Peyer's patch (tissue), 4 donors: ENCODE measurements at regions not wholly inside any gene's neighbourhood (a gene's known extent, or its start where the extent isn't known, plus 50 kb on each side); places are given as distances from the start of the nearest gene placed in this dataset.
"Not testable (repeated sequence)": the region's sequence is repeated elsewhere in the genome, so short reads cannot be mapped to it uniquely, and the experiment has no call there.

Experiments
- DNase-seq, 3 donors: peaks; one replicate each; pipeline ENCODE4 v3.0.0-alpha.2; 2017 to 2019
- H3K27ac ChIP-seq, 4 donors: fragments of 200-600 bp; sonication (generic); one replicate each; pipeline ENCODE4 v1.5.1; 2016 to 2019
- H3K27me3 ChIP-seq, 2 donors: fragments of 200-600 bp; sonication (generic); one replicate each; pipeline ENCODE4 v1.5.1; 2019
- H3K36me3 ChIP-seq, 3 donors: fragments of 200-600 bp; sonication (generic); one replicate each; pipeline ENCODE4 v1.5.1; 2016 to 2019
- H3K4me1 ChIP-seq, 4 donors: fragments of 200-600 bp; sonication (generic); one replicate each; pipeline ENCODE4 v1.5.1; 2016 to 2019
- H3K4me3 ChIP-seq, 4 donors: fragments of 200-600 bp; sonication (generic); 1 replicate in 3 of 4; 2 replicates in 1 of 4; pipeline ENCODE4 v1.5.1; 2016 to 2019; ENCODE audit warnings: mild to moderate bottlenecking in 1 of 4
- H3K9me3 ChIP-seq, 4 donors: fragments of 200-600 bp; sonication (generic); one replicate each; pipeline ENCODE4 v1.5.1; 2016 to 2019; ENCODE audit warnings: mild to moderate bottlenecking in 1 of 4
- POLR2A ChIP-seq, 2 donors: fragments of 450-650 bp; IDR thresholded peaks; one replicate each; pipeline ENCODE4 v1.5.1; 2017; ENCODE audit warnings: antibody characterized with exemption in 2 of 2, mild to moderate bottlenecking in 2 of 2, moderate library complexity in 2 of 2
- TF ChIP-seq, protein P1 (sequence below), 6 experiments: fragments of 450-650 bp in 4 of 6; fragments of 200-600 bp in 2 of 6; sonication (generic) in 1 of 6; IDR thresholded peaks; one replicate each; pipeline ENCODE4 v1.5.1; 2017 to 2019; ENCODE audit warnings: antibody characterized with exemption in 6 of 6, mild to moderate bottlenecking in 3 of 6, moderate library complexity in 1 of 6

DNA sequence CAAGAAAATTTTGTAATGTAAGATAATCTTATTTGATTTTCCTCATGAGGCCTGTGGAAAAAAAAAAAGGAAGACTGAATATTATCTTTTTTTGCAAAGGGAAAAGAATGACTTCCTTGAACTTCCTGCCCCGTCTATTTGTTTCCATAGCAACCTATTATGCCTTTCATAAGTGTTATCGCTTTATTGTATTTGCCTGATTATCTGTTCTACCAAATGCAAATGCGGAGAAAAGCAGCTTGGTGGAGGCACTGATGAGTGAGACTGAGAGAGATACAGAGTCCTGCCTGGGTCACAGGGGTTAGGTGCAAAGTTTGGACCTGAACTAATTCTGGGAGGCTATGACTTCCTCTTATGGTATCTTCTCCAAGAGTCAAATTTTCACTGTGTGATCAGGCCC, 334.0 kb upstream of the KCNMB2 start:
- TF ChIP-seq, protein P1, sequence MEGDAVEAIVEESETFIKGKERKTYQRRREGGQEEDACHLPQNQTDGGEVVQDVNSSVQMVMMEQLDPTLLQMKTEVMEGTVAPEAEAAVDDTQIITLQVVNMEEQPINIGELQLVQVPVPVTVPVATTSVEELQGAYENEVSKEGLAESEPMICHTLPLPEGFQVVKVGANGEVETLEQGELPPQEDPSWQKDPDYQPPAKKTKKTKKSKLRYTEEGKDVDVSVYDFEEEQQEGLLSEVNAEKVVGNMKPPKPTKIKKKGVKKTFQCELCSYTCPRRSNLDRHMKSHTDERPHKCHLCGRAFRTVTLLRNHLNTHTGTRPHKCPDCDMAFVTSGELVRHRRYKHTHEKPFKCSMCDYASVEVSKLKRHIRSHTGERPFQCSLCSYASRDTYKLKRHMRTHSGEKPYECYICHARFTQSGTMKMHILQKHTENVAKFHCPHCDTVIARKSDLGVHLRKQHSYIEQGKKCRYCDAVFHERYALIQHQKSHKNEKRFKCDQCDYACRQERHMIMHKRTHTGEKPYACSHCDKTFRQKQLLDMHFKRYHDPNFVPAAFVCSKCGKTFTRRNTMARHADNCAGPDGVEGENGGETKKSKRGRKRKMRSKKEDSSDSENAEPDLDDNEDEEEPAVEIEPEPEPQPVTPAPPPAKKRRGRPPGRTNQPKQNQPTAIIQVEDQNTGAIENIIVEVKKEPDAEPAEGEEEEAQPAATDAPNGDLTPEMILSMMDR (IDR thresholded peaks at IDR 0.05) = no peak
- no peak for TF ChIP-seq POLR2A (IDR thresholded peaks at IDR 0.05)
- DNase-seq = no peak
- H3K27me3 ChIP-seq = no peaks in the 10 kb centered on the region

DNA sequence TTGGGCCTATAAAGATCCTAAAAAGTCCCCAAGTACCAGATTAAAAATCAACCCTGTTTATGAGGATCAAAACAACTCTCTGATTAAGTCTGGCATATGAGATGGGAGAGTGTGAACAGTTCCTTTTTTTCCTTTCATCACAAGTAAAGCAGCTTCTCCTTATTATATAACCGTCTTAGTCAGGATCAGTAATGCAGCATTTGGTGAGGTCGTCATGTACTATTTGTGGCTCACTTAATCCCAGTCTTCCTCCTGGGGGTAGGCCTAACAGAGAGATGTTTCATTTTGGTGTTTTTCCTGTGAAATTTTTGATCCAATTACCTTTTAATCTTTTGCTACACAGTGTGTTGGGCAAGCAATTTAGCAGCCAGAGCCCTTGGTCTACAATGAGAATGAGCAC, 333.1 kb upstream of the KCNMB2 start:
- H3K36me3 ChIP-seq = no peaks in the 10 kb centered on the region
- no peak for TF ChIP-seq POLR2A (IDR thresholded peaks at IDR 0.05)
- TF ChIP-seq, protein P1 (IDR thresholded peaks at IDR 0.05) = no peak
- no peak overlapping the region for H3K27ac ChIP-seq
- H3K27me3 ChIP-seq = no peaks in the 10 kb centered on the region
- H3K4me1 ChIP-seq = no peaks in the 10 kb centered on the region
- no peak overlapping the region for H3K4me3 ChIP-seq
- no peaks in the 10 kb centered on the region for H3K9me3 ChIP-seq
- DNase-seq = no peak

More for the DNA sequence above, 334.0 kb upstream of the KCNMB2 start:
- no peaks in the 10 kb centered on the region for H3K9me3 ChIP-seq
- no peak overlapping the region for H3K4me3 ChIP-seq
- H3K36me3 ChIP-seq = no peaks in the 10 kb centered on the region
- no peaks in the 10 kb centered on the region for H3K4me1 ChIP-seq
- H3K27ac ChIP-seq = no peak overlapping the region

DNA sequence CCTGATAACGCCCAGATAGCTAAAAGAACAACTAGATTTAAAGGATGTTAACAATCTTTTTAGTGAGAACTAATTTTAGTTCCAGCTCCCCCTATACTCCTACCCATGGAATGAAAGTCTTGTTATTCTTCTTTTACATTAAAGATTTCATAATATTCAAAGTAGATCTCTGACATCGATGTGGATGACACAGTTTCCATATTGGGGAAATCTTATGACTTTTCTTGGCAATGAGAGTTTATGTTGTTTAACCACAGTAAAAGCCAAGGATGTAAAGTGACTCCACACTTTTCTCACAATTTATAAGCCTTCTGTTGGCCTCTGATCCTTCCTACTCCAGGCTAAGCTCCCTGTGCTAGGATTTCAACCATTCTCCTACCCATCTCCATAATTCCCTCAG, 332.6 kb upstream of the KCNMB2 start:
- TF ChIP-seq, protein P1 (IDR thresholded peaks at IDR 0.05) = no peak
- TF ChIP-seq POLR2A (IDR thresholded peaks at IDR 0.05) = no peak
- no peaks in the 10 kb centered on the region for H3K4me1 ChIP-seq
- H3K4me3 ChIP-seq = no peak overlapping the region
- no peaks in the 10 kb centered on the region for H3K27me3 ChIP-seq
- no peaks in the 10 kb centered on the region for H3K36me3 ChIP-seq
- DNase-seq = no peak
- H3K9me3 ChIP-seq = no peaks in the 10 kb centered on the region
- H3K27ac ChIP-seq = no peak overlapping the region

GRCh38 chr3:178205740-178206139, 330.5 kb upstream of the KCNMB2 start:
- no peaks in the 10 kb centered on the region for H3K27me3 ChIP-seq
- H3K4me1 ChIP-seq = no peaks in the 10 kb centered on the region
- no peaks in the 10 kb centered on the region for H3K36me3 ChIP-seq
- no peak overlapping the region for H3K27ac ChIP-seq
- no peak overlapping the region for H3K4me3 ChIP-seq
- no peak for DNase-seq
- TF ChIP-seq, protein P1 (IDR thresholded peaks at IDR 0.05) = no peak
- TF ChIP-seq POLR2A (IDR thresholded peaks at IDR 0.05) = no peak
- H3K9me3 ChIP-seq = no peaks in the 10 kb centered on the region

GRCh38 chr3:178206521-178206920, 329.7 kb upstream of the KCNMB2 start:
- Histone ChIP-seq H3K36me3 (no peaks in the 10 kb centered on the region), H3K4me3 (no peak overlapping the region), H3K27me3 (no peaks in the 10 kb centered on the region), H3K4me1 (no peaks in the 10 kb centered on the region), H3K9me3 (no peaks in the 10 kb centered on the region), H3K27ac (no peak overlapping the region)
- TF ChIP-seq, protein P1 (IDR thresholded peaks at IDR 0.05) = no peak
- no peak for TF ChIP-seq POLR2A (IDR thresholded peaks at IDR 0.05)
- DNase-seq = no peak

DNA sequence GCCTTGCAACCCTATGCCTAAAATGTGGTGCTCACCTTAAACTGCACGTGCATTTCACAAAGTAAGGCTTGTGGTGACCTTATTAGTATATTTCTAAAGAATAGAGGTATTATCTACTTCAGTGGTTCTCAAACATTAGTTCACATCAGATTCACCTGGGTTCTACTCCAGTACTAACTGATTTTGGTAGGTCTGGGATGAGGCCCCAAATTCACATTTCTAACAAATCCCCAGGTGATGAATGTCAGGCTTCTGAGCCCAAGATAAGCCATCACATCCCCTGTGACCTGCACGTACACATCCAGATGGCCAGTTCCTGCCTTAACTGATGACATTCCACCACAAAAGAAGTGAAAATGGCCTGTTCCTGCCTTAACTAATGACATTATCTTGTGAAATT, 329.1 kb upstream of the KCNMB2 start:
- H3K9me3 ChIP-seq, DNase-seq, H3K36me3 ChIP-seq, H3K4me3 ChIP-seq, H3K27me3 ChIP-seq, H3K27ac ChIP-seq, H3K4me1 ChIP-seq: not testable (repeated sequence)

GRCh38 chr3:178207627-178208026, 328.6 kb upstream of the KCNMB2 start:
- H3K27ac ChIP-seq, H3K9me3 ChIP-seq, DNase-seq, H3K27me3 ChIP-seq, H3K4me1 ChIP-seq, H3K36me3 ChIP-seq, H3K4me3 ChIP-seq: not testable (repeated sequence)

GRCh38 chr3:178209116-178209515, 327.1 kb upstream of the KCNMB2 start:
- not testable (repeated sequence) for H3K4me3 ChIP-seq, DNase-seq, H3K27ac ChIP-seq, H3K9me3 ChIP-seq, H3K27me3 ChIP-seq, H3K4me1 ChIP-seq, H3K36me3 ChIP-seq

GRCh38 chr3:178209618-178210017, 326.6 kb upstream of the KCNMB2 start:
- not testable (repeated sequence) for H3K4me1 ChIP-seq, H3K27me3 ChIP-seq, H3K4me3 ChIP-seq, DNase-seq, H3K9me3 ChIP-seq, H3K36me3 ChIP-seq, H3K27ac ChIP-seq

DNA sequence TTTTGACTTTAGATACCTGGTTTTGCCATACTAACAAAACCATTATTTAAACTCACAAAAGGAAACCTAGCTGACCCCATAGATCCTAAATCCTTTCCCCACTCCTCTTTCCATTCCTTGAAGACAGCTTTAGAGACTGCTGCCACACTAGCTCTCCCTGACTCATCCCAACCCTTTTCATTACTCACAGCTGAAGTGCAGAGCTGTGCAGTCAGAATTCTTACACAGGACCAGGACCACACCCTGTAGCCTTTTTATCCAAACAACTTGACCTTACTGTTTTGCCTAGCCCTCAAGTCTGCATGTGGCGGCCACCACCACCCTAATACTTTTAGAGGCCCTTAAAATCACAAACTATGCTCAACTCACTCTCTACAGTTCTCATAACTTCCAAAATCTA, 325.1 kb upstream of the KCNMB2 start:
- not testable (repeated sequence) for H3K4me3 ChIP-seq, H3K27ac ChIP-seq, DNase-seq, H3K4me1 ChIP-seq, H3K27me3 ChIP-seq, H3K9me3 ChIP-seq, H3K36me3 ChIP-seq
